ENCODE measurements at regions not wholly inside any gene's neighbourhood (a gene's known extent, or its start where the extent isn't known, plus 50 kb on each side); places are given as distances from the start of the nearest gene placed in this dataset.

DNA sequence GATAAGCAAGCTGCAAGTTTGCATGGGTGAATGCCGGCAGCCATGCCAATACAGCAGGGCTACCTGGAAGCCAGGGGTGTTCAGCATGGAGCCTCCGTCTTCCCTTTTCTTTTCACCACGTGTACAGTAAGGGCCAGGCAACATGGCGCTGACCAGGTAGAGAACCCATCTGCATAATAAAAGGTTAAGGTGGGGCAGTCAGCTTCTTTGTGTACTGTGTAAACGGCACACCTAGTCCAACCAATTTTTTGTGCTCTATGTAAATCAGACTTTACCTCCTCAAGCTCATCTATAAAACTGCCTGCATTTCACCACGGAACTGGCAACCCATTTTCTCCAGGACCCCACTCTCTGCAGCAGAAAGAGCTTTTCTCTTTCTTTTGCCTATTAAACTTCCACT, 286.8 kb upstream of the VCX3A start:
- no peaks in the 10 kb centered on the region for H3K36me3 ChIP-seq
- H3K27ac ChIP-seq: no peak overlapping the region
- in situ Hi-C loops (cut with MboI; ENCODE audit: low pct_ligation_motif_present in 1 of 4, low pct_unique_long_range_greater_than_20kb in 1 of 4, low sequenced_read_pairs in 3 of 4): no loop called here
- 30 to 60% methylated on average over 3 to 6 of the region's 6 CpGs for WGBS, 2 donors (ENCODE audit: low coverage in 1 of 2)
- TF ChIP-seq POLR2AphosphoS5 (IDR thresholded peaks at IDR 0.05) (no peak), POLR2A (IDR thresholded peaks at IDR 0.05) (no peak), EP300 (IDR thresholded peaks at IDR 0.05; ENCODE audit: low read depth) (no peak)
- TF ChIP-seq, protein P1, sequence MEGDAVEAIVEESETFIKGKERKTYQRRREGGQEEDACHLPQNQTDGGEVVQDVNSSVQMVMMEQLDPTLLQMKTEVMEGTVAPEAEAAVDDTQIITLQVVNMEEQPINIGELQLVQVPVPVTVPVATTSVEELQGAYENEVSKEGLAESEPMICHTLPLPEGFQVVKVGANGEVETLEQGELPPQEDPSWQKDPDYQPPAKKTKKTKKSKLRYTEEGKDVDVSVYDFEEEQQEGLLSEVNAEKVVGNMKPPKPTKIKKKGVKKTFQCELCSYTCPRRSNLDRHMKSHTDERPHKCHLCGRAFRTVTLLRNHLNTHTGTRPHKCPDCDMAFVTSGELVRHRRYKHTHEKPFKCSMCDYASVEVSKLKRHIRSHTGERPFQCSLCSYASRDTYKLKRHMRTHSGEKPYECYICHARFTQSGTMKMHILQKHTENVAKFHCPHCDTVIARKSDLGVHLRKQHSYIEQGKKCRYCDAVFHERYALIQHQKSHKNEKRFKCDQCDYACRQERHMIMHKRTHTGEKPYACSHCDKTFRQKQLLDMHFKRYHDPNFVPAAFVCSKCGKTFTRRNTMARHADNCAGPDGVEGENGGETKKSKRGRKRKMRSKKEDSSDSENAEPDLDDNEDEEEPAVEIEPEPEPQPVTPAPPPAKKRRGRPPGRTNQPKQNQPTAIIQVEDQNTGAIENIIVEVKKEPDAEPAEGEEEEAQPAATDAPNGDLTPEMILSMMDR (IDR thresholded peaks at IDR 0.05): no peak
- no peaks in the 10 kb centered on the region for H3K9me3 ChIP-seq
- H3K4me1 ChIP-seq: no peaks in the 10 kb centered on the region
- DNase-seq: no peak
- H3K27me3 ChIP-seq: no peaks in the 10 kb centered on the region
- no peak overlapping the region for H3K4me3 ChIP-seq
- intact Hi-C loops (cut with DNase I; ENCODE audit: low total_unique reads): no loop called here

DNA sequence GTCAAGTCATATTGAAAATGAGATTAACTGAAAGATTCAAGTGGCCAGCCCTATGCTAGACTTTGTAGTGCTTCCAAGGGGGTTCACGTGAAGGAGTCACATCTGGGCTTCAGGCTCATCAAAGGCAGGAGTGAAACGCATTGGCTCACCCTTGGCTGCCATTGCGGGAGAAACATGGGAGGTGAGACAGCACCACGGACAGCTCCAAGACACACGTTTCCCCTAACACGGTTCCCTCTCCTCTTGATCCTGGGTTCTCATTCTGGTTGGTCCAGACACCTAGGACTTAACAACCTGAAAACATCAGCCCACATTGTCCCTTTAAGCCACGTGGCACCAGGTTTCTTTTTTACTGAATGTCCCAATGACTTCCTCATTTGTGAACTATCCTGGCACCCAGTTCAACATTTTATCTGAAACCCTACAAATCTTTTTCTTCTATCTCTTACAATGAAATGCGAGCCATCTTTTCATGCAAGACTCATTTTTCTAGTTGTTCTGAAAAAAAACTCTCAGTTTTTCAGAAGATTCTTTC, 279.0 kb upstream of the VCX3A start:
- TF ChIP-seq EP300 (IDR thresholded peaks at IDR 0.05; ENCODE audit: low read depth) (no peak), POLR2AphosphoS5 (IDR thresholded peaks at IDR 0.05) (no peak), POLR2A (IDR thresholded peaks at IDR 0.05) (no peak)
- TF ChIP-seq, protein P1 (IDR thresholded peaks at IDR 0.05): no peak
- Histone ChIP-seq H3K27ac (no peak overlapping the region), H3K4me1 (no peaks in the 10 kb centered on the region), H3K27me3 (no peaks in the 10 kb centered on the region), H3K36me3 (no peaks in the 10 kb centered on the region), H3K4me3 (no peak overlapping the region), H3K9me3 (no peaks in the 10 kb centered on the region)
- in situ Hi-C loops (cut with MboI; ENCODE audit: low pct_ligation_motif_present in 1 of 4, low pct_unique_long_range_greater_than_20kb in 1 of 4, low sequenced_read_pairs in 3 of 4): no loop called here
- no peak for DNase-seq
- 56% methylated on average over 8 of the region's 8 CpGs; no CpG with 5 or more reads in 1 of the 2 donors for WGBS, 2 donors (ENCODE audit: low coverage in 1 of 2)
- intact Hi-C loops (cut with DNase I; ENCODE audit: low total_unique reads): no loop called here

DNA sequence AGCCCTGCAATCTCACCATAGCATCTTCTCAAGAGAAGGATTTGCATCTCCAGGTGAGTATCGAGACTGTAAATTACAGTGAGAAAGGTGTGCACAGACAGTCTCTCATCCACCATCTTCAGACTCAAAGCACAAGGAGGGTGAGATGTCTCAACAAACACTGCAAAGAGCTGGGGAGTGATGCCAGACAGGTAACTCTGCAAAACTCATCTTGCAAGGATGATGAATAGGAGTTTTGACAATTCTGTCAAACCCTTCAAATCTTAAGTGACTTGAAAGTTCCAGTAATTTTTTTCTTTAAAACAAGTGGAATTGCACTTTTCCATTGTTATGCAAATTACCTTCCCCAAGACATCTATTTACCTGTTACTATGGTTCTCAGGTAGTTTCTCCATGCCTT, 277.2 kb upstream of the VCX3A start:
- intact Hi-C loops (cut with DNase I; ENCODE audit: low total_unique reads): no loop called here
- no peak overlapping the region for H3K27ac ChIP-seq
- H3K4me1 ChIP-seq: no peaks in the 10 kb centered on the region
- H3K4me3 ChIP-seq: no peak overlapping the region
- in situ Hi-C loops (cut with MboI; ENCODE audit: low pct_ligation_motif_present in 1 of 4, low pct_unique_long_range_greater_than_20kb in 1 of 4, low sequenced_read_pairs in 3 of 4): no loop called here
- no peaks in the 10 kb centered on the region for H3K27me3 ChIP-seq
- no peak for DNase-seq
- no peaks in the 10 kb centered on the region for H3K9me3 ChIP-seq
- no peaks in the 10 kb centered on the region for H3K36me3 ChIP-seq
- 84% methylated on average over 1 of the region's 1 CpG; no CpG with 5 or more reads in 1 of the 2 donors for WGBS, 2 donors (ENCODE audit: low coverage in 1 of 2)
- TF ChIP-seq EP300 (IDR thresholded peaks at IDR 0.05; ENCODE audit: low read depth): no peak
- TF ChIP-seq POLR2AphosphoS5 (IDR thresholded peaks at IDR 0.05): no peak
- TF ChIP-seq, protein P1 (IDR thresholded peaks at IDR 0.05): no peak
- TF ChIP-seq POLR2A (IDR thresholded peaks at IDR 0.05): no peak

DNA sequence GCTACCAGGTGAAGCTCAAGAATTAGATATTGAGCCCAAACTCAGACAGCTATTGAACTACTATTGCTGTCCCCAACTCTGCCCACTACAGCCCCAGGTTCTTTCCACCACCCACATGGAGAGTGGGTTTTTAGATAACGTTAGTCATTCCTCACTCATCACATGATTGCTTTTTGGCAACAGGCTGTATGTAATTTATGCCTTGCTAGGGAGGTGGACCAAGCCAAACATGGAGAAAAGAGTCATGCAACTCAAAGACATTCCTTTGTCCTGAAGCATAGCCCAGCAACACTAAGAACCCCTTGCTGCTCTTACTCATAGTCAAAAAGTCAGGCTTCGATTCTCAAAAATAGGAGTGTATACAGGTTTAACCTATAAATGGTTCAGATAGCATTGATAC, 275.9 kb upstream of the VCX3A start:
- in situ Hi-C loops (cut with MboI; ENCODE audit: low pct_ligation_motif_present in 1 of 4, low pct_unique_long_range_greater_than_20kb in 1 of 4, low sequenced_read_pairs in 3 of 4): no loop called here
- no peaks in the 10 kb centered on the region for H3K27me3 ChIP-seq
- no peak for TF ChIP-seq POLR2AphosphoS5 (IDR thresholded peaks at IDR 0.05)
- no peak for TF ChIP-seq EP300 (IDR thresholded peaks at IDR 0.05; ENCODE audit: low read depth)
- no peaks in the 10 kb centered on the region for H3K4me1 ChIP-seq
- DNase-seq: no peak
- WGBS, 2 donors (ENCODE audit: low coverage in 1 of 2): 70% methylated on average over 2 of the region's 2 CpGs; no CpG with 5 or more reads in 1 of the 2 donors
- no peaks in the 10 kb centered on the region for H3K9me3 ChIP-seq
- H3K4me3 ChIP-seq: no peak overlapping the region
- no peaks in the 10 kb centered on the region for H3K36me3 ChIP-seq
- intact Hi-C loops (cut with DNase I; ENCODE audit: low total_unique reads): no loop called here
- no peak overlapping the region for H3K27ac ChIP-seq

DNA sequence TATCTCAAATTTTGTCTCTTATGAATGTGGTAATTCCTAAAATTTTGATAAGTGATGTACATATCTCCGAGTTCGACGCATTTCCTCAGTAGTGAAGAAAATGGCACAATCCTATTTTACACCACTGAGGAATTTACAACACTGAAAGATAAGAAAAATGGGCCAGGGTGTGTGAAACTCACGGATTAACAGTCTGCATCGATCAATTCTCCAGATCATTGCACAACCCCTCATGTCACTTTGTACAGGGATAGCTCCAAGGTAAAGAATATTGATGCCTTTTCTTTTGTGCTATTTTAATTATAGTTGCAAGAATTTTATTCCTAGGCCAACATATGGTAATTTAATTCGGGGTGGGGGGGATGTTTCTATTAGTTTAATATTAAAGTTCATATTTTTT, 268.7 kb upstream of the VCX3A start:
- Histone ChIP-seq H3K4me1 (no peaks in the 10 kb centered on the region), H3K27me3 (no peaks in the 10 kb centered on the region), H3K27ac (no peak overlapping the region), H3K9me3 (no peaks in the 10 kb centered on the region), H3K36me3 (no peaks in the 10 kb centered on the region), H3K4me3 (no peak overlapping the region)
- 75 to 93% methylated on average over 2 to 6 of the region's 6 CpGs for WGBS, 2 donors (ENCODE audit: low coverage in 1 of 2)
- DNase-seq: no peak
- intact Hi-C loops (cut with DNase I; ENCODE audit: low total_unique reads) (no loop called here), in situ Hi-C loops (cut with MboI; ENCODE audit: low pct_ligation_motif_present in 1 of 4, low pct_unique_long_range_greater_than_20kb in 1 of 4, low sequenced_read_pairs in 3 of 4) (no loop called here)
- TF ChIP-seq, protein P1 (IDR thresholded peaks at IDR 0.05): no peak
- TF ChIP-seq POLR2AphosphoS5 (IDR thresholded peaks at IDR 0.05): no peak
- no peak for TF ChIP-seq POLR2A (IDR thresholded peaks at IDR 0.05)
- TF ChIP-seq EP300 (IDR thresholded peaks at IDR 0.05; ENCODE audit: low read depth): no peak

Data from transverse colon (tissue), 4 donors.